HAP-1 (cell line): ENCODE measurements at regions not wholly inside any gene's neighbourhood (a gene's known extent, or its start where the extent isn't known, plus 50 kb on each side); places are given as distances from the start of the nearest gene placed in this dataset.

Experiments
- DNase-seq, 2 experiments: peaks; one replicate each; pipeline ENCODE4 v3.0.0-alpha.2; 2016 to 2020; ENCODE audit warnings: low spot score in 2 of 2
- H3K27me3 ChIP-seq: fragments of 250-450 bp; sonication (Bioruptor Pico); 2 replicates; pipeline ENCODE4 v1.5.1; 2020; ENCODE audit warnings: low read depth, mild to moderate bottlenecking, moderate library complexity
- H3K36me3 ChIP-seq: fragments of 250-450 bp; sonication (Bioruptor Pico); replicated peaks from 2 replicates; pipeline ENCODE4 v1.5.1; 2020; ENCODE audit warnings: mild to moderate bottlenecking
- H3K4me1 ChIP-seq: fragments of 250-450 bp; sonication (Bioruptor Pico); 2 replicates; pipeline ENCODE4 v1.5.1; 2020; ENCODE audit warnings: mild to moderate bottlenecking
- H3K4me3 ChIP-seq: fragments of 250-450 bp; sonication (Bioruptor Pico); 2 replicates; pipeline ENCODE4 v1.5.1; 2020; ENCODE audit warnings: mild to moderate bottlenecking, moderate library complexity
- H3K9me3 ChIP-seq: fragments of 250-450 bp; sonication (Bioruptor Pico); 2 replicates; pipeline ENCODE4 v1.5.1; 2020; ENCODE audit warnings: mild to moderate bottlenecking, moderate library complexity
- in situ Hi-C: fragments of 300-500 bp; cut with MboI; formaldehyde crosslinking; loops from 3 replicates; pipeline ENCODE4 v1.14.3; 2020; ENCODE audit warnings: low sequenced_read_pairs, inconsistent platforms, mixed read lengths

DNA sequence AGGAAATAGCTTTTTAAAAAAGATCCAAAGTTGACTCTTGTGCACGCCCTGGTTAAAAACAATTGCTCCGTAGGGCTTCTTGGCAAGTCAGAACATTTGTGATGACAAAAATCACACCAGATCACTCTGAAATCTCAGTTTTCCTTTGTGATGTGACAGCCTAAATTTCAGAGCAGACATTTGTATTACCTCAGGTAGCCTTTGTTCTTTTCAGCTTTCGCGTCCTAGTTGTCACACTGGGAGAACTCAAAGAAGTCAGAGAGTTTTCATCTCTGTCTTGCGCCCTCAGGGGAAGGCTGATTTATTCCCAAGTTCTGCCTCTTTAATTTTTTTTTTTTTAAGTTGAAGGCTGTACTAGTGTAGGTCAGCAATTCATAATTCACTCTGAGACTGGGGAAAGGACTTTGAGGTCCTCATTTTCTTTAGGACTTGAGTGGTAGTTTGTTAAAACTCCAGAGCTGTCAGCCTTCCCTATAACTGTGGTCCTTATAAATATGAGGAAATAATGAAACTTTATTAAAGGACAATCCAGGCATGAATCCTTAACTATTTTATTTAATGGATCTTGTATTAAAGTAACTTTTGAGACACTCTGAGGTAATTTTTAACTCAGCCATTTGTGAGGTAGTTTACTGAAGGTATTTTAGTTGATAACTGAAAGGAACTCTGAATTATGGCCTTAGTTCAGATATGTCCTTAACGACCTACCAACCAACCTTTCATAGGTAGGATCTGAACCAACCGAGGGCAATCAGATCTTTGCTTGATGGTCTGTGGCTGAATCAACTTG, 525.1 kb upstream of the FAM98A start:
- H3K27me3 ChIP-seq: no peaks in the 10 kb centered on the region
- DNase-seq: no peak
- H3K36me3 ChIP-seq: no peaks in the 10 kb centered on the region
- H3K4me1 ChIP-seq: no peaks in the 10 kb centered on the region
- no peaks in the 10 kb centered on the region for H3K9me3 ChIP-seq
- H3K4me3 ChIP-seq: no peak overlapping the region
- in situ Hi-C loops: no loop called here

DNA sequence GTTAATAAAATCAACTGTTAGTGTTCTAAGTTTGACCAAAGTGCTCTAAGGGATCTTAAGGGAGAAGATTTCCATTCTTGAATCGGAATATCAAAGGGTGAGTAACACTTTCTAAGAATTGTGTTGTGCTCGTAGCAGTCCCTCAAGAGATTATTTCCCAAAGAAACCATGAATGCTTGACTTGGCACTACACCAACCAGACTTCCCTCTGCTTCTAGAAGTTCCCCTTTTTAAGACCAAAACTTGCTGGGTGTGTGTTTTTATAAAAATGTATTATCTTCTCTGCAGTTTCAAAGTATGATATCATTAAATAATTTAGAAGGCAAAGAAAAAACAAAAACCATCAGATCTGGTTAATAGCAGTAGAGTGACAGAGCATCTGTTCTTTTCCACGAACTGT, 522.0 kb upstream of the FAM98A start:
- in situ Hi-C loops: no loop called here
- H3K27me3 ChIP-seq: no peaks in the 10 kb centered on the region
- no peak for DNase-seq
- no peaks in the 10 kb centered on the region for H3K36me3 ChIP-seq
- no peaks in the 10 kb centered on the region for H3K9me3 ChIP-seq
- no peaks in the 10 kb centered on the region for H3K4me1 ChIP-seq
- no peak overlapping the region for H3K4me3 ChIP-seq

DNA sequence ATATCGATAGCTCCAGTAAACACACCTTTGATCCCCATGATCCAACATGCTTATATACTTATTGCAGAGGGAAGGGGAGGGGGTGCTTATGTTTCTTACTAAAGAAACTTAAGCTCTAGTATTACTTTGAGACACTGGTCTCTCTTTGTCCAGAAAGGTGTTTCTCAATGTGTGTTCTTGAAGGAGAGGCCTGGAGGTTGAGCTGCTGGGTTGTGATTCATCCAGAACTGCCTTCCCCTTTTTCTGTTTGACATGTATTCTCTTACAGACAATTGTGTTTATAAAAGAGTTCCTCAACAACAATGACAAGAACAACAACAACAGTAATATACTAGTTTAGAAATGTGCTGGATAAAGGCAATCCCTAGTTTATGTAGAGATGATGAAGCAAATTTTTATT, 516.0 kb upstream of the FAM98A start:
- in situ Hi-C loops: no loop called here
- H3K4me3 ChIP-seq: no peak overlapping the region
- H3K36me3 ChIP-seq: no peaks in the 10 kb centered on the region
- no peaks in the 10 kb centered on the region for H3K27me3 ChIP-seq
- no peak for DNase-seq
- H3K4me1 ChIP-seq: no peaks in the 10 kb centered on the region
- H3K9me3 ChIP-seq: no peaks in the 10 kb centered on the region

DNA sequence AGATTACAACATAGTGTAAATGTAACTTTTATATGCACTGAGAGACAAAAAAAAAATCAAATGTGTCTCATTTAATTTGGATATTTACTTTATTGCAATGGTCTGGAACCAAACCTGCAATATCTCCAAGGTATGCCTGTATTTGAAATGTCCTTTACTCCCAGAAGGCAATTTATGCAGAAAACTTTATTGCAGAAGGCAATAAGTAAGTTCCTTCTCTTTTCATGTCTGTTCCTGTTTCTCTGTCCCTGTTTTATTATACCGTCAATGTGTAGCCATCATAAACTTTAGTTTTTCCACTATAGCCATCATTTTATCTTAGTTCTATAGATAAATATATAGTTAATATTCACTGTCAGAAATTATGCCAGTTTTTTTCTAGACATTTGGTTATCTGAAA, 513.1 kb upstream of the FAM98A start:
- in situ Hi-C loops: no loop called here
- Histone ChIP-seq H3K36me3 (no peaks in the 10 kb centered on the region), H3K9me3 (no peaks in the 10 kb centered on the region), H3K27me3 (no peaks in the 10 kb centered on the region), H3K4me3 (no peak overlapping the region), H3K4me1 (no peaks in the 10 kb centered on the region)
- no peak for DNase-seq

DNA sequence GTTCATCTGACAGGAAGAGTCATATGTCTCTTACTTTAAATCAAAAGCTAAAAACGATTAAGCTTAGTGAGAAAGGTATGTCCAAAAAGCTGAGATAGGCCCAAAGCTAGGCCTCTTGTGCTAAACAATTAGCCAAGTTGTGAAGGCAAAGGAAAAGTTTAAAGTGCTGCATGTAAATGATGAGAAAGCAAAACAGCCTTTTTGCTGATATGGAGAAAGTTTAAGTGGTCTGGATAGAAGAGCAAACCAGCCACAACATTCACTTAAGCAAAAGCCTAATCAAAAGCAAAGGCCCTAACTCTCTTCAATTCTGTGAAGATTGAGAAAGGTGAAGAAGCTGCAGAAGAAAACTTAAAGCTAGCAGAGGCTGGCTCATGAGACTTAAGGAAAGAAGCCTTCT, 511.3 kb upstream of the FAM98A start:
- no peak for DNase-seq
- H3K4me3 ChIP-seq: no peak overlapping the region
- no peaks in the 10 kb centered on the region for H3K4me1 ChIP-seq
- in situ Hi-C loops: no loop called here
- no peaks in the 10 kb centered on the region for H3K27me3 ChIP-seq
- H3K36me3 ChIP-seq: no peaks in the 10 kb centered on the region
- no peaks in the 10 kb centered on the region for H3K9me3 ChIP-seq

DNA sequence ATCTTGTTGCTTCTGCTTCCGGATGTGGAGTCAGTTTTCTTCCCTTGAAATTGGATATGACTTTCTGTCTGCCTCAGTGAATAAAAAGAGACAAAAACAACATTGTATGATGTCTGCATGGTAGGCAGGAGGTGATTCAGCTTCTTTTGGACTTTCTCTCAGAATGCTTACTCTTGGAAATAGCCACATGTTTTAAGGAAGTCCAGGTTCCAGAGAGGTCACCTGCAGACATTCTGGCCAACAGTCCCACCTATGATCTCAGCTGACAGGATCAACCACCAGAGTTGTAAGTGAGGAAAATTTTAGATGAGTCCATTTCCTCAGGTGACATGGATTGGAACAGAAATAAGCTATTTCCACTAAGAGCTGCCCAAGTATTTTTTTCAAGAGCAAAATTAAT, 508.7 kb upstream of the FAM98A start:
- in situ Hi-C loops: no loop called here
- H3K4me3 ChIP-seq: no peak overlapping the region
- H3K9me3 ChIP-seq: no peaks in the 10 kb centered on the region
- no peaks in the 10 kb centered on the region for H3K36me3 ChIP-seq
- no peak for DNase-seq
- H3K4me1 ChIP-seq: no peaks in the 10 kb centered on the region
- no peaks in the 10 kb centered on the region for H3K27me3 ChIP-seq

DNA sequence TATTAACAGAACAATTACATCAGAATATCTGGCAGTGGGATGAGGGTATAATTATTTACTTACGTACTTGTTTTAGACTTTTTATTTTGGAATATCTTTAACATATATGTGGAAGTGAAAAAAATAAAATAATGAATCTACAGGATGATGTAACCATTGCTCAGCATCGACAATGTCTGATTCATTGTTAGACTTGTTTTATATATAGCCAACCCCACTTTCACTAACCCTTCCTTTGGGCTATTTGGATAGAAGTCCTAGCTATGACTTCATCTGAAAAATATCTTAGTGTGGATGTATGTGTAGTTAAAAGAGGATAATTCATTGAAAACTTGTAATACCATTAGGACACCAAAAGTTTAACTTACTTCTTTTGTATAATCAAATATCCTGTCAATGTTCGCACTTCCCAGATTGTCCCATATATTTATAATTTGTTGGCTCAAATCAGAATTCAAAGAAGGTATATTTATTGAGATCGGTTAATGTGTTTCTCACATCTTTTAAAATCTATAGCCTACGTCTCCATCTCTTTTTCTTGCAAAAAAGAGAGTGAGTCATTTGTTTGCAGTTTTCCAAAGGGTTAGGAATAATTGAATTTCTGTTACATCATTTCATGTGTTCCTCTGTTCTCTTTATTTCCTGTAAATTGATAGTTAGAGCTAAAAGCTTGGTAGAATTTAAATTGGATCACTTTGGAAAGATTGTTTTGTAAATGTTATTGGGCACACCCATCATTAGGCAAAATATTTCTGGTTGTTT, 506.1 kb upstream of the FAM98A start:
- no peak overlapping the region for H3K4me3 ChIP-seq
- DNase-seq: no peak
- in situ Hi-C loops: no loop called here

DNA sequence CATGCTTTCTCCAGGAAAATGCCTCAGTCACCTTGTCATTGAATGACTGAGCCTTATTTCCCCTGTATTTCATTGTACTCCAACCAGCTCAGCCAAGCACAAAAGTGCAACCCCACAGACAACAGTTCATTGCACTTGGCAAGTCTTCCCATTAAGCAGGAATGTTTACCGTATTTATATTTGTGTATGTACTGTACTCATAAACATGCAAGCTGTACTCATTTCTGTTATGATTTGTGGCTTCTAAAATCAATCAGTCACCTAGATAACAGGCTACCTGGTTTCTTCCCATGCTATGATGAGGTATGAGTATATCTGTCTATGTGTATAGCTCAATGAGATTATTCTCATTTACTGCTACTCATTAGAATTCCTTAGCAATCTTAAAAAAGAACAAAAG, 505.5 kb upstream of the FAM98A start:
- Histone ChIP-seq H3K4me3 (no peak overlapping the region), H3K9me3 (no peaks in the 10 kb centered on the region), H3K27me3 (no peaks in the 10 kb centered on the region), H3K4me1 (no peaks in the 10 kb centered on the region), H3K36me3 (no peaks in the 10 kb centered on the region)
- in situ Hi-C loops: no loop called here
- DNase-seq: no peak

More for the DNA sequence above, 506.1 kb upstream of the FAM98A start:
- no peaks in the 10 kb centered on the region for H3K36me3 ChIP-seq
- no peaks in the 10 kb centered on the region for H3K9me3 ChIP-seq
- H3K27me3 ChIP-seq: no peaks in the 10 kb centered on the region
- H3K4me1 ChIP-seq: no peaks in the 10 kb centered on the region

DNA sequence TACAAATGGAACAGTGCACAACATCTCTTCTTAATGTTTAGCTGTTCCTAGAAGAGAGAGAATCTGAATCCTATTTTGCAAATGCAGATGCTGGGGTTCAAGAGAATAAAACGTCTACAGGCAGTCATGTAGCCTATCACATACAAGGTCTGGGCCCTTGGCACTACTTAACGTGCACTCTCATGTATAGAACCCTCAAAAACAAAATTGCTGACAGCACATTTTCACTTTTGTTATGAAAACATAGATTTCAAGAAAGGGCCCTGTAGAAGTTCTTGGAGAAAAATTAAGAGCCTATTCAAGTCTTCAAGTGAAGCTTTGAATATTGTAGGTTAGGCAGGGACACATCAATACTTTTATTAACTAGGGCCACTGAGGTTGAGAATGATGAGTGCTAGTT, 504.3 kb upstream of the FAM98A start:
- Histone ChIP-seq H3K36me3 (no peaks in the 10 kb centered on the region), H3K9me3 (no peaks in the 10 kb centered on the region), H3K4me1 (no peaks in the 10 kb centered on the region), H3K27me3 (no peaks in the 10 kb centered on the region), H3K4me3 (no peak overlapping the region)
- in situ Hi-C loops: no loop called here
- DNase-seq: no peak

DNA sequence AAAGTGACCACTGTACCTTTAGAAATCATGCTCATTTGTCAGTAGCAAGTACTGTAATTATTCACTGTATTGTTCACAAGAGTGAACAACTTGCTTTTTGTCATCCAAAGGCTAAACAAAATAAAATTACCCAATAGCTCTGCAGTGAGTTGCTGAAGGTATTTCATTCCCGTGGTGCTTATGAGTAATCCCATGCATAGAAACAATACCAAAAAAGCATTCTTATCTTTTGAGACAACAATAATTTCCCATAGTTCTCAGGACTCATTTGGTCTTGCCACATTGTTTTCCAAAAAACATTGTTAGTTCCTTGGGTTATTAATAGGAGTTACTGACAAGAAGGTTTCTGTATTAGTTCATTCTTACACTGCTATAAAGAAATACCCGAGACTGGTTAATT, 503.2 kb upstream of the FAM98A start:
- Histone ChIP-seq H3K27me3 (no peaks in the 10 kb centered on the region), H3K9me3 (no peaks in the 10 kb centered on the region), H3K36me3 (no peaks in the 10 kb centered on the region), H3K4me3 (no peak overlapping the region), H3K4me1 (no peaks in the 10 kb centered on the region)
- no peak for DNase-seq
- in situ Hi-C loops: no loop called here

DNA sequence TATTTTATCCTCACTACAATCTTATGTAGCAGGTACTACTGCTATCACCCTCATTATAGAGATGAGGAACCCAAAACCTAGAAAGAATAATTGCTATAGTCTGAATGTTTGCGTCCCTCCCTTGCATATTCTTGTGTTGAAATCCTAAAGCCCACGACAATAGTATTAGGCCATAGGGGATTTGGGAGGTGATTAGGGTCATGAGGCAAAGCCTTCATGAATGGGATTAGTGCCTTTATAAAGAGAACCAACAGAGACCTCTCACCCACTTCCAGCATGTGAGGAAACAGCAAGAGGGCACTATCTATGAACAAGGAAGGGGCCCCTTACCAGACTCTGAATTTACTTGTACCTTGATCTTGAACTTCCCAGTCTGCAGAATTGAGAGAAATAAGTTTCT, 500.3 kb upstream of the FAM98A start:
- Histone ChIP-seq H3K4me1 (no peaks in the 10 kb centered on the region), H3K9me3 (no peaks in the 10 kb centered on the region), H3K27me3 (no peaks in the 10 kb centered on the region), H3K36me3 (no peaks in the 10 kb centered on the region), H3K4me3 (no peak overlapping the region)
- DNase-seq: peak in 1 of 2 experiments; percentile 8
- in situ Hi-C loops: loop anchor here (25.0 kb wide), 1 partner anchor 412 kb away; no protein-coding TSS in a partner anchor

DNA sequence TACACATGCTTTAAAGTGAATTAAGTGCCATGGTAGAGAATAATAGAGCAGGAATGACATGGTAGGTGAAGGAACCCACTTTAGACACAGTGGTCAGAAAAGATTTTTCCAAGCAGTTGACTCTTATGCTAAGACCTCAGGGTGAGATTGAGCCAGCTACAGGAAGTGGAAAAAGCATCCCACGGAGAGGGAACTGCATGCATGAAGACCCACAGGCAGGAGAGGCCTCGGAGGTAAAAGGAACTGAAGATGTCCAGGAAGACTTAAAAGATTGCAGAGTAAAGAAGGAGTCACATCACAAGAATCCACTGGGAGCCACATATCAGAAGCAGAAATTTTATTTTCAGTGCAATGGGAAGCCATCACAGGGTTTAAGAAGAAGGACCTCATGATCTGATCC, 499.2 kb upstream of the FAM98A start:
- Histone ChIP-seq H3K4me3 (no peak overlapping the region), H3K9me3 (no peaks in the 10 kb centered on the region), H3K27me3 (no peaks in the 10 kb centered on the region), H3K36me3 (no peaks in the 10 kb centered on the region), H3K4me1 (no peaks in the 10 kb centered on the region)
- in situ Hi-C loops: loop anchor here (25.0 kb wide), 1 partner anchor 411 kb away; no protein-coding TSS in a partner anchor
- no peak for DNase-seq

DNA sequence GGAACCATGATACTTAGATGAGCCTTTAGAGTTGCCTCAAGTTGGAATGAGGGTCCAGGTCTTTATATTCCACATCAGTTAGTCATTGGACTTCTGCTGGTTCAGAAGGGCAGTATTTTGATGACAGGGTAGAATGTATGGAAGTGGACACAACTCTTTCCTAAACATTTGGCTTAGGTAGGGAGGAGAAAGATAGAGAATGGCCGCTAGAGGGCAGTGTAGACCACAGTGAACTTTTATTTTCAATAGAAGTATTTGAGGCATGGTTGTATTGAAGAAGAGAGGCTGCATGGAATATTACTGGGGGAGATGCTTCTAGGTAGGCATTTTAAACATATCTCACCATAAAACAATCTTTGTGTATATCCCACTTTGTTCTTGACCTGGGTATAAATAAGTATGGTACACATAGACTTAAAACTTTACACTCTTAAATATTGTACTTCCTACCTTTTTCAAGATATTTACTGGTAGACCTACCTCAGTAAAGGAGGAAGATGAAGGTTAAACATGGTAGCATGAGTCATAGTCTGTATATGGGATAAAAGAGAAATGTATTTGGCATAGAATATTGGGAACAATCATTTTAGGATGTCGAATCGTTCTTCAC, 497.6 kb upstream of the FAM98A start:
- Histone ChIP-seq H3K4me3 (no peak overlapping the region), H3K9me3 (no peaks in the 10 kb centered on the region), H3K27me3 (no peaks in the 10 kb centered on the region), H3K4me1 (no peaks in the 10 kb centered on the region), H3K36me3 (no peaks in the 10 kb centered on the region)
- in situ Hi-C loops: loop anchor here (25.0 kb wide), 1 partner anchor 409 kb away; no protein-coding TSS in a partner anchor
- peak; percentile 35 to 70 for DNase-seq

DNA sequence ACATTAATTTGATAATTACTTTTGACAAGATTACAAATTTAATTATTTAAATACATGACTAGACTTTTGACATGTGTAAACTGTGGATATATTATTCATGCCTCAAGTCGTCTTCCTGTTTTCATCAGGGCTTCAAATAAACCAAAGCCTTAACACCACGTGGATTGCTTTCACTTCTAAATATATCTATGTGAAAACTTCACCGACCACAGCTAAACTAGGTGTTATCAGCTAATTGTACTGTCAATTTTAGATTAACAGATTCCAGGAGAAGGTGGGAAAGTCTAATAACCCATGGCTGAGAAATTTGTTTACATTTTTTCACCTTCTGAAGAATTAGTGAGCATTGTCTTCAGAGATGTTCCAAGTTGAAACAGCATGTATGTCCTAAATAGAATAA, 494.7 kb upstream of the FAM98A start:
- Histone ChIP-seq H3K9me3 (no peaks in the 10 kb centered on the region), H3K36me3 (no peaks in the 10 kb centered on the region), H3K4me3 (no peak overlapping the region), H3K27me3 (no peaks in the 10 kb centered on the region), H3K4me1 (no peaks in the 10 kb centered on the region)
- no peak for DNase-seq
- in situ Hi-C loops: loop anchor here (25.0 kb wide), 1 partner anchor 406 kb away; no protein-coding TSS in a partner anchor
